OCI-LY3 (cell line): ENCODE measurements at regions not wholly inside any gene's neighbourhood (a gene's known extent, or its start where the extent isn't known, plus 50 kb on each side); places are given as distances from the start of the nearest gene placed in this dataset.

Source experiments
- CTCF ChIP-seq: fragments of 200-600, 300-600 bp; sonication (generic); IDR thresholded peaks from 2 replicates; pipeline ENCODE4 v1.5.1; 2014; ENCODE audit warnings: antibody characterized with exemption, low read length, low read depth
- EZH2phosphoT487 ChIP-seq: fragments of 200-600 bp; shearing (Covaris generic); IDR thresholded peaks from 2 replicates; pipeline ENCODE4 v1.6.1; 2018; ENCODE audit warnings: antibody characterized with exemption, mixed run types, low read depth

- no peak for TF ChIP-seq CTCF
- no peak for TF ChIP-seq EZH2phosphoT487
Measured at GRCh38 chr10:8911032-8911431, 856.5 kb downstream of the GATA3 start.
